Muscle of leg (tissue), 3 donors: ENCODE measurements at regions not wholly inside any gene's neighbourhood (a gene's known extent, or its start where the extent isn't known, plus 50 kb on each side); places are given as distances from the start of the nearest gene placed in this dataset.

Source experiments
- DNase-seq: peaks from one replicate; pipeline ENCODE4 v3.0.0; 2013
- H3K27ac ChIP-seq: one replicate; pipeline ENCODE4 v1.5.1; 2013; ENCODE audit warnings: mild to moderate bottlenecking, low read length, control low read depth
- H3K27me3 ChIP-seq: one replicate; pipeline ENCODE4 v1.6.1; 2013; ENCODE audit warnings: low read length; ENCODE audit not compliant: control insufficient read depth, insufficient read depth
- H3K36me3 ChIP-seq: one replicate; pipeline ENCODE4 v1.6.1; 2013; ENCODE audit warnings: low read length; ENCODE audit not compliant: control insufficient read depth, insufficient read depth
- H3K4me1 ChIP-seq: one replicate; pipeline ENCODE4 v1.6.1; 2013; ENCODE audit warnings: low read length; ENCODE audit not compliant: control insufficient read depth, insufficient read depth
- H3K4me3 ChIP-seq: one replicate; pipeline ENCODE4 v1.5.1; 2013; ENCODE audit warnings: low read length, control low read depth
- H3K9me3 ChIP-seq: replicated peaks from 2 replicates; pipeline ENCODE4 v1.6.1; 2013; ENCODE audit warnings: low read depth, low read length; ENCODE audit not compliant: control insufficient read depth
- WGBS: methylation state at CpG from one replicate; pipeline ENCODE4 v1.1.5; 2013; ENCODE audit warnings: missing lambda C conversion rate; ENCODE audit not compliant: insufficient coverage; 5-methylcytosine and 5-hydroxymethylcytosine counted together

DNA sequence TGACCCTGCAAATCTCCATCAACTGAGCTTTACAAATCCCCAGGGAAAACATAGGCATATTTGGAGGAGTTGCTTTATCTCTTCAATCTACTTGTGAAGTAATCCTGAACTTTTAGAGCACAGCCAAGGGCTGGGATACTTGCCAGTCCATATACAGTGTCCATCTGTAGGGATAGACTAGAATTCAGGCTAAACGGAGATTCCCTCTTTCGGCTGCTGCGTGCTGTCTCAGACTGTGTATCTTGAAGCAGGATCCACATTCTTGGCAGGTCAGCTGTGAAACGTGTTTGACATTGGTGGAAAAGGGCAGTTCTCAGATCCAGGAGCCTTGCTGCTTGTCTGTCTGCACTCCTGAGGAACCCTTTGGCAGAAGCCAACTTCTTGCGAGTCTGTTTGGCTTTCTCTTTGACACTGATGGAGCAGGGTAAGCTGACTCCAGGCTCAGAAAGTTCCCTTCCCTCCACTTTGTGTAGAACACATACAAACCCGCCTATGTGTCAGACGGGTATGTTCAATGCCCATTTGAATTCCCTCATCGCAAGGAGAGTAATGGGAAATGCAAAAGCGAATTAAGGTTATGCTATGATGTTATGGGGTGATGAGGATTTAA is 221.8 kb downstream of the MAP2K4 start:
- no peaks in the 10 kb centered on the region for H3K27me3 ChIP-seq
- H3K27ac ChIP-seq: no peak overlapping the region
- H3K4me1 ChIP-seq: no peaks in the 10 kb centered on the region
- DNase-seq: peak; percentile 78
- no peak overlapping the region for H3K4me3 ChIP-seq
- WGBS: 29% methylated on average over 4 of the region's 9 CpGs
- H3K9me3 ChIP-seq: no peaks in the 10 kb centered on the region
- no peaks in the 10 kb centered on the region for H3K36me3 ChIP-seq

DNA sequence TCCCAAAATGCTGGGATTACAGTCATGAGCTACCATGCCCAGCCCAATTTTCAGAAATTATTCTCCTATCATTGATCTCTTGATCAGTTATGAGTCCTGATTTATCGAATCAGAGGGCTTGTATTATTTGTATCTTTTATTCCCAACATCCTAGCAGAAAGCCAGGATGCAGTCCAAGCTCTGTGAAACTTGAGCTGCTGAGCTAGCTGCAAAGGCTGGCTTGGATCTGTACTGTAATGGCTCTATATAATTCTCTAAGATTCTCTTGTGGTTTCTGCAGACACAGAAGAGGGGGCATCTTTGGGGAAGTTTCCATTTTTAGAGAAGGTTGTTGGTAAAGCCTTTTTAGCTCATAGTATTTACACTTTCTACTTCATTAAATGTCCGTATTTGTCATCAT is 227.1 kb downstream of the MAP2K4 start:
- H3K4me3 ChIP-seq: no peak overlapping the region
- no peaks in the 10 kb centered on the region for H3K9me3 ChIP-seq
- DNase-seq: peak; percentile 73
- no peaks in the 10 kb centered on the region for H3K27me3 ChIP-seq
- no peaks in the 10 kb centered on the region for H3K36me3 ChIP-seq
- WGBS: no CpG with 5 or more reads among the region's 2 CpGs
- H3K4me1 ChIP-seq: peaks cover 3% of the 10 kb centered on the region
- H3K27ac ChIP-seq: no peak overlapping the region

DNA sequence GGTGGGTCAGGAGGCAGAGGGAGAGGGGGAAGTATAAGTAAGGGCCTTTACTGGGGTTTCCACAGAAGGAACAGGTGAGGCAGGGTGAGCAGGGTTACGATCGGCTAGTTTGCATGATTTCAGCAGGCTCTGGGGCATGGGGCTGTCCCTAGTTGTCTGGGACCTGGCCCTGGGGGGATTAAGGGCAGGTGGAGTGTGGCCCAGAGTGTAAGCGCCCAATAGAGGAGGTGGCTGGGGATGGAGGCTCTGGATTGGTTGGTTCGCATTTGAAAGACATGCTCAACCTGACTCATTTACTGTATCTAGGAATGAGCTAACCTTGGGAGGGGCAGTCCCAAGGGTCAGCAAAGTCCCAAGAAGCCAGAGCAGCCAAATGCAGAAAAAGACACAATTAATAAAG is 230.3 kb downstream of the MAP2K4 start:
- H3K9me3 ChIP-seq: no peaks in the 10 kb centered on the region
- no peaks in the 10 kb centered on the region for H3K36me3 ChIP-seq
- no peak overlapping the region for H3K4me3 ChIP-seq
- WGBS: 93% methylated on average over 2 of the region's 4 CpGs
- no peak overlapping the region for H3K27ac ChIP-seq
- no peaks in the 10 kb centered on the region for H3K27me3 ChIP-seq
- peaks cover 3% of the 10 kb centered on the region for H3K4me1 ChIP-seq
- no peak for DNase-seq

DNA sequence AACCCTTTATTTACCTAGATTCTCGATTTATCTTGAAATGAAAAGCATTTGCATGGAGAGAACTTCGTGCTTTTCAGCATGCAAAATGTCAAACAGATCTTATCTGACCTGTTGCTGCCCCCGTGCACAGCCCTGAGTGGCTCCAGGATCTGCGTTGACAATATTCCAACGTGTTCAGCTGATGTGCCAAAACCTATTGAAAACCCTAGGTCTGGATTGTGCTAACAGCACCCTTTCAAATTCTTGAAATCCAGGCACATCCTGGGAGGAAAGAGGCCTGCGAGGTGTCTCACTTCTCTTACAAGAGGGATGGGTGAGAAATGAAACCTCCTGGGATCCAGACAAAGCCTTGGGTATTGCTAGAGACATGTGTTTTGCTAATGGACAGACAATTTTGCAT is 231.8 kb downstream of the MAP2K4 start:
- no peaks in the 10 kb centered on the region for H3K36me3 ChIP-seq
- no peak overlapping the region for H3K4me3 ChIP-seq
- no peaks in the 10 kb centered on the region for H3K27me3 ChIP-seq
- DNase-seq: no peak
- no peak overlapping the region for H3K27ac ChIP-seq
- WGBS: 39% methylated on average over 5 of the region's 6 CpGs
- peaks cover 3% of the 10 kb centered on the region for H3K4me1 ChIP-seq
- no peaks in the 10 kb centered on the region for H3K9me3 ChIP-seq

DNA sequence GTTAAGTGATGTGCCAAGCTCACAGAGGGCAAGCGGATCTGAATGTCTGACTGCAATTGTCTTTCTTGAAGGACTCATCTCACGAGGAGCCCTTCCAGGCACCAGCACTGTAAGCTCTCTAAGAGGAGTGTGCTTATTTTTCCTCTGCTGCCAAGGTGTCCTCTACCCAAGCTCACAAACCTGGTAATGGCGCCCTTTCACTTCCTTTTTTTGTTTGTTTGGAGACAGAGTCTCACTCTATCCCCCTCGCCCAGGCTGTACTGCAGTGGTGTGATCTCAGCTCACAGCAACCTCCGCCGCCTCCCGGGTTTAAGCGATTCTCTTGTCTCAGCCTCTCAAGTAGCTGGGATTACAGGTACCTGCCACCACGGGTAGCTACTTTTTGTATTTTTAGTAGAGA is 233.8 kb downstream of the MAP2K4 start:
- H3K9me3 ChIP-seq: no peaks in the 10 kb centered on the region
- no peak for DNase-seq
- H3K36me3 ChIP-seq: no peaks in the 10 kb centered on the region
- no peak overlapping the region for H3K4me3 ChIP-seq
- 92% methylated on average over 9 of the region's 9 CpGs for WGBS
- no peak overlapping the region for H3K27ac ChIP-seq
- no peaks in the 10 kb centered on the region for H3K27me3 ChIP-seq
- peaks cover 3% of the 10 kb centered on the region for H3K4me1 ChIP-seq

DNA sequence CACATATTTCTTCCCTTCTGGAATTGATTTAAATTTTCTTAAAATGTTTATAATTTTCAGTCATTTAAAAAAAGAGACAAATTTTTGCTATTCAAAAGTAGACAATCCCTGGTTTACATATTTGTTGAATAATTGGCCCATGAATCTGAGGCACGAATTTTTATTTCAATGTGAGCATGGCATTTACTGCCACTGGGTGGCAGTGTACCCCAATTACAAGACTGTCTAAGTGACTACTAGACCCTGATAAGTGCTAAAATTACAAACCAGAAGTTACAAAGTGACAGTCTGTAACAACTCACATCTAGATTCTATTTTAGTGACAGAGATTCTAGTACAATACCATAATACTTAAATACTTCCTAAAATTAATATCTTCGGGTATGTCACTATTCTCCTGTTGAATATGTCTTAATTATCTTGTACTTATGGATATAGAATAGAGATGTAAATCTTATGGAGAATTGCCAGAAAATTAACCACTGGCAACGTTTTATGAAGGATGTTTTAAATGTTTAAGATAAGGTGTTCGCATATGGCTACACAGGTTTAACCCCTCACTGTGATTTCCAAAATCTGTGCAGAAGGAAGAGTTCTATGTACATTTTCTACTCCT is 235.8 kb downstream of the MAP2K4 start:
- no peaks in the 10 kb centered on the region for H3K27me3 ChIP-seq
- no CpG with 5 or more reads among the region's 4 CpGs for WGBS
- H3K36me3 ChIP-seq: no peaks in the 10 kb centered on the region
- H3K27ac ChIP-seq: no peak overlapping the region
- H3K4me1 ChIP-seq: no peaks in the 10 kb centered on the region
- H3K9me3 ChIP-seq: no peaks in the 10 kb centered on the region
- peak; percentile 78 for DNase-seq
- H3K4me3 ChIP-seq: no peak overlapping the region

DNA sequence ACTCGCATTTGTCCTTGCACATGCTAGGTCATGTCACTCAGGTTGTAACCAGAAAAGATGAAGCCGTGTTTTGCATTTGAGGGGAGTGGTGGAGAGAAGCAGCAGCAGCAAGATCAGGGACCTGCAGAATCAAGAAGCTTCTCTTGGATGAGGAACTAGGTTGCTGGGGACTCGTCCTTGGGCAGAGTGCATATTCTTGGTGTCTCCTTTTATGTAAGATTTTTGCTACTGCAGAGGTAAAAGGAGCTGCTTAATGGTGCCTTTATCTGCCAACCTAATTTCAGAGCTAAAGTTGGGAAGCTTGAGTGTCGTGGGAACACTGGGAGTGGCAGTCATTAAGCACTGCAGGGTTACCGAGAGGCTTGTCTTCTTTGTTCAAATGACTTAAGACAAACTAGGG is 236.5 kb downstream of the MAP2K4 start:
- Histone ChIP-seq H3K36me3 (no peaks in the 10 kb centered on the region), H3K9me3 (no peaks in the 10 kb centered on the region), H3K27me3 (no peaks in the 10 kb centered on the region), H3K27ac (no peak overlapping the region), H3K4me1 (no peaks in the 10 kb centered on the region), H3K4me3 (no peak overlapping the region)
- DNase-seq: no peak
- 73% methylated on average over 3 of the region's 5 CpGs for WGBS

DNA sequence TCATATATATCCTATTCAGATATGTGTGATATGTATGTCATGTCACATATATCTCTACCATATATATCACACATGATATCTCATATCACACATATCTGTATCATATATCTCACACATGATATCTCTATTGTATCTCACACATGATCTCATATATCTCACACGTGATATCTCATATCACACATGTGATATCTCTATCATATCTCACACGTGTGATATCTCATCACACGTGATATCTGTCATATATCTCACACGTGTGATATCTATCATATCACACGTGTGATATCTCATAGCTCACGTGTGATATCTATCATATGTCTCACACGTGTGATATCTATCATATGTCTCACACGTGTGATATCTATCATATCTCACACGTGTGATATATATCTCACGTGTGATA is 240.7 kb downstream of the MAP2K4 start:
- Histone ChIP-seq H3K9me3 (no peaks in the 10 kb centered on the region), H3K27ac (no peak overlapping the region), H3K27me3 (no peaks in the 10 kb centered on the region), H3K36me3 (no peaks in the 10 kb centered on the region), H3K4me3 (no peak overlapping the region), H3K4me1 (no peaks in the 10 kb centered on the region)
- DNase-seq: no peak
- 92% methylated on average over 5 of the region's 10 CpGs for WGBS

DNA sequence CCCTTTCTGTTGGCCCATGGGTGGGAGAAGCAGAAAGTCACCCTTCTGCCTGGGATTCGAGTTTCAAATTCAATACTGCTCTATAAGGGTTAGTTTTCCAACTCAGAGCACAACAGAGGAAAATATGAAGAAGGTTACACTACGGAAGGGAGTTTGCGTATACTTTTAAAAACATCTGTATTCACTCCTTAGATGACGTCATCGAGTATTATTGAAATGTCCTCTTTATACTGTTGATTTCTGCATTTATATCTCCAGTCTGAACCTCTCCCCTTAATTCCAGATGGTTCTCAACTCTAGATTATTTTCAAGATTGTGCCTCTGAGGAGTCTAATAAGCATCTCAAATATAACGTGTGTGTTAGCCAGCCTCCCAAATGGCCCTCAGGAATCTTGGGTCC is 249.1 kb downstream of the MAP2K4 start:
- no peaks in the 10 kb centered on the region for H3K4me1 ChIP-seq
- WGBS: no CpG with 5 or more reads among the region's 6 CpGs

DNA sequence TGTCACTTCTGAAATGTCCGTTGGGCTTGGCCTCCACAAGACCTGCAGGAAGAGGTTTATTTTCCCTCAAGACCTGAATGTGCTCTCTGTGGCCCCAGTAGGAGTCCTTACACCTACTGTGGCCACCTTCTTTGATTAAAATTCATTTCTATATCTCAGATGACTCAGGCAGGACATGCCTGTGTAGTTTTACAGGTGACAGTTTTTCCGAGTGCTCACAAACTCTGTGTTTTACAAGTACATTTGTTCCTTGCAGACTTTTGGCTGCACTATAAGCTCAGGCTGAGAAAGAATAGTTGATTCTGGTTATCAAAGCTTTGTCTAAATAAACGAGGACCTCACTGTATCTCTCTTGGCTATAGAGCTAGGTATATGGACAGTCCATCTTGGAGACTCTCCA is 257.1 kb downstream of the MAP2K4 start:
- H3K27ac ChIP-seq: no peak overlapping the region
- WGBS: 79% methylated on average over 2 of the region's 3 CpGs

More for the DNA sequence above, 249.1 kb downstream of the MAP2K4 start:
- H3K27ac ChIP-seq: no peak overlapping the region
- H3K27me3 ChIP-seq: no peaks in the 10 kb centered on the region
- H3K4me3 ChIP-seq: no peak overlapping the region
- peaks cover 2% of the 10 kb centered on the region for H3K9me3 ChIP-seq
- no peak for DNase-seq
- no peaks in the 10 kb centered on the region for H3K36me3 ChIP-seq

DNA sequence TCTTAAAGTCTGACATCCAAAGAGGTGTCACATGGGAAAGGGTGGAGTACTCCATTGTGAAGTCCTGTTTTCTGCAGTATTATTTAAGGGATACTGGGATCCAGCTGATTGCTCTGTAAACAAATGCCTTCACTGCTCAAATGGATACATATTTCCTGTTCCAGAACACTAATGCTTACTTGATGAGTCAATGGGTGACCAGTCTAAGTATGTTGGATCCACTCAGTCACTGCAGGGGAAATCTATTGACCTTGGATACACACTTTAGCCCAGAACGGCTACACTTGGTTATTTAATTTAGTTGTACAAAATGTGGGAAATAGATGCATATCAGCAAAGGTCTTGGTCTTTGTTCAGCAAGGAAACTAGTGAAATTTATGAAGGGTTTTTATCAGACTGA is 261.4 kb downstream of the MAP2K4 start:
- H3K4me1 ChIP-seq: no peaks in the 10 kb centered on the region
- H3K36me3 ChIP-seq: no peaks in the 10 kb centered on the region
- WGBS: no CpG with 5 or more reads among the region's 1 CpG
- no peaks in the 10 kb centered on the region for H3K27me3 ChIP-seq
- H3K27ac ChIP-seq: no peak overlapping the region
- no peak overlapping the region for H3K4me3 ChIP-seq
- peak; percentile 11 for DNase-seq
- H3K9me3 ChIP-seq: no peaks in the 10 kb centered on the region

More for the DNA sequence above, 257.1 kb downstream of the MAP2K4 start:
- peaks cover 2% of the 10 kb centered on the region for H3K9me3 ChIP-seq
- no peak overlapping the region for H3K4me3 ChIP-seq
- H3K27me3 ChIP-seq: no peaks in the 10 kb centered on the region
- H3K36me3 ChIP-seq: no peaks in the 10 kb centered on the region
- DNase-seq: no peak
- H3K4me1 ChIP-seq: no peaks in the 10 kb centered on the region
